ENCODE measurements at regions not wholly inside any gene's neighbourhood (a gene's known extent, or its start where the extent isn't known, plus 50 kb on each side); places are given as distances from the start of the nearest gene placed in this dataset.

DNA sequence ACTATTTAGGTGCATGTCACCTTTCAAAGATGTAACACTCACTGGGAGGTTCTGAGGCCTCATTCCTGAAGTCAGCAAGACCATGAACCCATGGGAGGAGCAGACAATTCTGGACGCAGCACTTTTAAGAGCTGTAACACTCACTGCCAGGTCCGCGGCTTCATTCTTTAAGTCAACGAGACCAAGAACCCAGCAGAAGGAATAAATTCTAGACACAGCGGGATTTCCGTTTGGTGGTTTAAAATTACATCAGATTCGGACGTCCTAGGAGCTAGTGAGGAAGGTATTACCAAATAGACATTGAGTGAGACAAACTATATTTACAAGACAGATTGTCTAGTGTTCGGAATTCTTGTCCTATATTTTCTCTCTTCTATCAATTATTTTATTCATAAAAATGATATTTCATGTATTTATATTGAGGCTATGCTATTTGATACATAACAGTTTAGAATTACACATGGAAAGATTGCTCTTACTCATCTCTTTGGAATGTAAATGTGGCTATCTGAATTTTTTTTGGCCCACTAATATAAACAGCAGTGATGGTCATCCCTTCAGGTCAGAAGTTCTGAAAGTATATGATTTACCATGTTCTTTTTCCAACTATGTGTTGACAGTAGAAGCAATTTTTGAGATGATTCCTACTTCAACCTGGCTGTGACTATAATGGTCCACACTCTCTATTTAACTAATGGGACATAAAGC is 1973.0 kb upstream of the FLRT2 start:
- no peaks in the 10 kb centered on the region for H3K36me3 ChIP-seq (ENCODE audit: insufficient read depth, low read length)
- H3K9me3 ChIP-seq (ENCODE audit: low read depth, low read length): no peaks in the 10 kb centered on the region
- no peak overlapping the region for H3K27ac ChIP-seq
- no peak for TF ChIP-seq FOXP2 (optimal IDR thresholded peaks at IDR 0.05; ENCODE audit: control extremely low read depth, extremely low read length, insufficient read depth)
- TF ChIP-seq EZH2 (IDR thresholded peaks at IDR 0.05): no peak
- no peak overlapping the region for H3K4me3 ChIP-seq
- DNase-seq (ENCODE audit: low read depth, low spot score): no peak
- no peak overlapping the region for H3K9ac ChIP-seq (ENCODE audit: insufficient read length)

DNA sequence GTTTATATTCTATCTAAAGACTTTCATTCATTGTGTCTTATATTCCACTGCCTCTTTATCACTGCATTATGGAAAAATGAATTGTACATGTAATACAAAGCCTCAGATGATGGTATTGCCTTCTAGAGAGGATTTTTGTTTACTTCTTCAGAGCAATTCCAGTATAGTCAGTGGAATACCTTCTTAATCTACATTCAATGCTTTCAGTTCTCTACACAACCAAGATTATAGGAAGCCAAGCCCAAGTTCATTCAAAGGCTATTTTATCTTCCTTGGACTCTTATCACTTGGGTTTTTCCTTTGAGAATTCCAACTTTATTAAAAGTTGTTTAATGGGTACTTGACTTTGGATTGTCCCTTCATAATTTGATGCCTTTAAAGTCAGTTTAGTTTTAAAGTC is 1971.0 kb upstream of the FLRT2 start:
- H3K4me3 ChIP-seq: no peak overlapping the region
- TF ChIP-seq FOXP2 (optimal IDR thresholded peaks at IDR 0.05; ENCODE audit: control extremely low read depth, extremely low read length, insufficient read depth): no peak
- TF ChIP-seq POLR2AphosphoS5 (IDR thresholded peaks at IDR 0.05; ENCODE audit: borderline replicate concordance, low read depth, low read length): no peak
- no peak overlapping the region for H3K27ac ChIP-seq
- no peaks in the 10 kb centered on the region for H3K36me3 ChIP-seq (ENCODE audit: insufficient read depth, low read length)
- no peaks in the 10 kb centered on the region for H3K9me3 ChIP-seq (ENCODE audit: low read depth, low read length)
- DNase-seq (ENCODE audit: low read depth, low spot score): no peak
- no peak overlapping the region for H3K9ac ChIP-seq (ENCODE audit: insufficient read length)

DNA sequence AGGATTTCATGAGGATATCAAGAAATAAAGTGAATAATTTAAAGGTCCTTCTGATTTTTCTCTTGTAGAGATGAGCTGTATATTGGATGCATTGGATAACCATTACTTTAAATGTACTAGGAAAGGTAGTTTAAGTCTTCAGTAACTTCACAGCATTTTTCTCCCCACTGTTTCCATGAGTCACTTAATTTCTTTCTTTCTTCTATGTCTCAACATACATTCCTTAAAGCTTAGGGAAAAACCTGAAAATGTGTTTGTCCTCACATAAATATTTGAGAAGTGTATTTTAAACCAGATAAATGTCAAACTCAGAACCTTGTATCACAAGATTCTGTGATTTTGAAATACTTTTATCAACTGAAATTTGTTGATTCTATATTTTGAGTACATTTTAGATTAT is 1970.2 kb upstream of the FLRT2 start:
- no peaks in the 10 kb centered on the region for H3K9me3 ChIP-seq (ENCODE audit: low read depth, low read length)
- no peak for TF ChIP-seq POLR2AphosphoS5 (IDR thresholded peaks at IDR 0.05; ENCODE audit: borderline replicate concordance, low read depth, low read length)
- TF ChIP-seq FOXP2 (optimal IDR thresholded peaks at IDR 0.05; ENCODE audit: control extremely low read depth, extremely low read length, insufficient read depth): no peak
- TF ChIP-seq EZH2 (IDR thresholded peaks at IDR 0.05): no peak
- H3K36me3 ChIP-seq (ENCODE audit: insufficient read depth, low read length): no peaks in the 10 kb centered on the region
- H3K9ac ChIP-seq (ENCODE audit: insufficient read length): no peak overlapping the region
- no peak overlapping the region for H3K4me3 ChIP-seq
- no peak overlapping the region for H3K27ac ChIP-seq
- DNase-seq (ENCODE audit: low read depth, low spot score): no peak

DNA sequence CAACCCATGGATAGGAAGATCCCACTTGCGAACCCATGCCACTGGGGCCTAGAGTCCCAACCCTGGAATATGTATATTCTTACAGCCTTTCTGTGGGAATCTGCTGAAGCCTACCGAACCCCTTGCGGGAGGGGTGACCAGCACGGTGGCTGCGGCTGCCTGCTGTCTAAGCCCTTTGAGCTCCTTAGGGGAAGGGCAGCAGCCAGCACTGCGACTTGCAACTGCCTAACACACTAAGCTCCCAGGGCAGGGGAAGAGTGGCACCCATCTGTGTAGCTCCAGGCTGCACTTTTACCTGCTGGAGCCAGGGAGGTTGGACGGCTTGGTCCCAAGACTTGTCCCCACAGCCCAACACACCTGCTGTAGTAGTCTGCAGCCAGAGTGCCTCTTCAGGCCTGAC is 1968.7 kb upstream of the FLRT2 start:
- no peak for DNase-seq (ENCODE audit: low read depth, low spot score)
- Histone ChIP-seq H3K9ac (ENCODE audit: insufficient read length) (no peak overlapping the region), H3K36me3 (ENCODE audit: insufficient read depth, low read length) (no peaks in the 10 kb centered on the region), H3K4me3 (no peak overlapping the region), H3K27ac (no peak overlapping the region), H3K9me3 (ENCODE audit: low read depth, low read length) (no peaks in the 10 kb centered on the region)
- no peak for TF ChIP-seq POLR2AphosphoS5 (IDR thresholded peaks at IDR 0.05; ENCODE audit: borderline replicate concordance, low read depth, low read length)
- TF ChIP-seq EZH2 (IDR thresholded peaks at IDR 0.05): no peak
- TF ChIP-seq FOXP2 (optimal IDR thresholded peaks at IDR 0.05; ENCODE audit: control extremely low read depth, extremely low read length, insufficient read depth): no peak

DNA sequence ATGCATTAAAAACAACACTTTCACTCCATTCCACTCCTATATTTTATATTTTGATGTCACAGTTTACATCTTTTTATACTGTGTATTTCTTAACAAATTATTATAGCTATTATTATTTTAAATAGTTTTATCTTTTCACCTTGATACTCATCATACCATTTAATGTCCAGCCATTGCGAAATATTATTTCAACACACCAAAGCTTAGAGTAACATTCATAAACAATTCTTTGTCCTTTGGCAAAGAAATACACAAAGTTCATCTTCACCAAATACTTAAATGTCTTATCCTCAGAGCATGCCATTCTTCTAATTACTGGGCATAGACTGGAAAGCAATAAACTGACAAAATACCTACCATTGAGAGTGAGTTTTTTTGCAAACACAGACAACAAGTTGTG is 1963.4 kb upstream of the FLRT2 start:
- DNase-seq (ENCODE audit: low read depth, low spot score): no peak
- Histone ChIP-seq H3K36me3 (ENCODE audit: insufficient read depth, low read length) (no peaks in the 10 kb centered on the region), H3K9me3 (ENCODE audit: low read depth, low read length) (no peaks in the 10 kb centered on the region), H3K27ac (no peak overlapping the region), H3K9ac (ENCODE audit: insufficient read length) (no peak overlapping the region), H3K4me3 (no peak overlapping the region)
- TF ChIP-seq POLR2AphosphoS5 (IDR thresholded peaks at IDR 0.05; ENCODE audit: borderline replicate concordance, low read depth, low read length): no peak
- TF ChIP-seq EZH2 (IDR thresholded peaks at IDR 0.05): no peak
- TF ChIP-seq FOXP2 (optimal IDR thresholded peaks at IDR 0.05; ENCODE audit: control extremely low read depth, extremely low read length, insufficient read depth): no peak

DNA sequence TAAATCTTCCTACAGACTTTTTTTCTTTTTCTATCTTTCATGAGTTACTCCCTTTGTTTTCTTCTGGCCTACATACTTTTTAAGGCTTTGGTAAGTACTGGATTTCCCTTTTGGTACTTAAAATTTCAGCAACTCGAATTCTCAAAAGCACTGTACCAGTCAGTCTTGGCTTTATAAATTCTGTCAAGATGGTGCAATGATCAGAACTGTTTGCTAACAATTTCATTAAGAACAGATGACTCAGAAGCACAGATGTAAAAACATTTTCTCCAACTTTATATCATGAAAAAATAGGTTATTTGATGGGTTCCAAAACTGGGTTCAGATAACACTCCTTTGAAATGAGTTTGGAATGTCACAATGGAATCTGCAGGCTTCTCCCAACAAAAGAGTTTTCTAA is 1961.8 kb upstream of the FLRT2 start:
- H3K27ac ChIP-seq: no peak overlapping the region
- H3K9ac ChIP-seq (ENCODE audit: insufficient read length): no peak overlapping the region
- no peak for DNase-seq (ENCODE audit: low read depth, low spot score)
- H3K36me3 ChIP-seq (ENCODE audit: insufficient read depth, low read length): no peaks in the 10 kb centered on the region
- H3K9me3 ChIP-seq (ENCODE audit: low read depth, low read length): no peaks in the 10 kb centered on the region
- H3K4me3 ChIP-seq: no peak overlapping the region
- no peak for TF ChIP-seq FOXP2 (optimal IDR thresholded peaks at IDR 0.05; ENCODE audit: control extremely low read depth, extremely low read length, insufficient read depth)
- no peak for TF ChIP-seq POLR2AphosphoS5 (IDR thresholded peaks at IDR 0.05; ENCODE audit: borderline replicate concordance, low read depth, low read length)
- no peak for TF ChIP-seq EZH2 (IDR thresholded peaks at IDR 0.05)

DNA sequence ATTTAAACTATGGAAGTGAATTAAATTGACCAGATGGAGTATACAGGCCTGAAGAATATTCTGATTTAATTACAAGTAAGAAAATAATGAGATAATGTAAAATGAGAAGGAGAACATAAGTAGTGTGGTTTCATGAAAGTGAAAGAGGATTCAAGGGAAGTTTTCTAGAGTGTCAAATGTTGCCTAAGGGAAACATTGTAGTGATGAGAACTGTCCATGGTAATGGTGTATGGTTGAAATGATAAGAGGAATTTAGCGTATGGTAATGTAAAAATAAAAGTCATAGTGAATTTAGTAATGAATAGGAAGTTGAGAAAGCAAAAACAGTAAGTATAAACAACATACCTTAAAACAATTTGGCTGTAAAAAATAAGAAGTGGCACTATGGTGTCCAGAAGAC is 1954.6 kb upstream of the FLRT2 start:
- no peak for TF ChIP-seq EZH2 (IDR thresholded peaks at IDR 0.05)
- no peak for TF ChIP-seq POLR2AphosphoS5 (IDR thresholded peaks at IDR 0.05; ENCODE audit: borderline replicate concordance, low read depth, low read length)
- no peak for TF ChIP-seq FOXP2 (optimal IDR thresholded peaks at IDR 0.05; ENCODE audit: control extremely low read depth, extremely low read length, insufficient read depth)
- Histone ChIP-seq H3K9me3 (ENCODE audit: low read depth, low read length) (no peaks in the 10 kb centered on the region), H3K4me3 (no peak overlapping the region), H3K9ac (ENCODE audit: insufficient read length) (no peak overlapping the region), H3K27ac (no peak overlapping the region), H3K36me3 (ENCODE audit: insufficient read depth, low read length) (no peaks in the 10 kb centered on the region)
- DNase-seq (ENCODE audit: low read depth, low spot score): no peak

DNA sequence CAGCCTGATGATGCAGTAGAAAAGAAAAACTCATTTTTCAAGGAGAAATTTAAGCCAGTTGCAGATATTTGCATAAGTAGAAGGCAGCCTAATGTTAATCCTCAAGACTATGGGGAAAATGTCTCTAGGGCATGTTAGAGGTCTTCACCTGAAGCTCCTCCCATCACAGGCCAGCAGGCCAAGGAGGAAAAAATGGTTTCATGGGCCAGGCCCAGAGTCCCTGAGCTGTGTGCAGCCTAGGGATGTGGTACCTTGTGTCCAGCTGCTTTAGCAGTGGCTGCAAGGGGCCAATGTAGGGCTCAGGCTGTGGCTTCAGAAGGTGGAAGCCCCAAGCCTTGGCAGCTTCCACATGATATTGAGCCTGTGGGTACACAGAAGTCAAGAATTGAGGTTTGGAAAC is 1946.7 kb upstream of the FLRT2 start:
- no peak for DNase-seq (ENCODE audit: low read depth, low spot score)
- Histone ChIP-seq H3K9me3 (ENCODE audit: low read depth, low read length) (no peaks in the 10 kb centered on the region), H3K9ac (ENCODE audit: insufficient read length) (no peak overlapping the region), H3K36me3 (ENCODE audit: insufficient read depth, low read length) (no peaks in the 10 kb centered on the region), H3K27ac (no peak overlapping the region), H3K4me3 (no peak overlapping the region)
- TF ChIP-seq FOXP2 (optimal IDR thresholded peaks at IDR 0.05; ENCODE audit: control extremely low read depth, extremely low read length, insufficient read depth): no peak
- no peak for TF ChIP-seq POLR2AphosphoS5 (IDR thresholded peaks at IDR 0.05; ENCODE audit: borderline replicate concordance, low read depth, low read length)

DNA sequence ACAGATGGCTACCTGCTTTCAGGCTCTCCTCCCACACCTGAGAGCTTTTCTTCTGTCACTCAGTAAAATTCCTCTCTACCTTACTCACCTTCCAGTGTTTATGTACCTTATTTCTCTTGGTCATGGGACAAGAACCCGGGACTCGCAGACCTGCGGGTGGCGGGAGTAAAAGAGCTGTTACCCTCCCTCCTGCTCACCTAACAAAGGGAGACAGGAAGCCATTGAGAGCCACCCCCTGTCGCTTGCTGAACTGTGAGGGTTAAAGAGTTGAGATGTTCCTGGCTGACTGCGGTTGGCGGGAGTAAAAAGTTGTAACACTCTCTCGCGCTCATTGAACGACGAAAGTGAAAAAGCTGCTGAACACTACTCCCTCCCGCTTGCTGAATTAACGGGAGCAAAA is 1935.1 kb upstream of the FLRT2 start:
- H3K36me3 ChIP-seq (ENCODE audit: insufficient read depth, low read length): no peaks in the 10 kb centered on the region
- no peak for DNase-seq (ENCODE audit: low read depth, low spot score)
- TF ChIP-seq EZH2 (IDR thresholded peaks at IDR 0.05): no peak
- no peak overlapping the region for H3K9ac ChIP-seq (ENCODE audit: insufficient read length)
- H3K27ac ChIP-seq: no peak overlapping the region
- H3K9me3 ChIP-seq (ENCODE audit: low read depth, low read length): no peaks in the 10 kb centered on the region
- no peak overlapping the region for H3K4me3 ChIP-seq
